GM11168 (cell line): ENCODE measurements at regions not wholly inside any gene's neighbourhood (a gene's known extent, or its start where the extent isn't known, plus 50 kb on each side); places are given as distances from the start of the nearest gene placed in this dataset.
"Not testable (repeated sequence)": the region's sequence is repeated elsewhere in the genome, so short reads cannot be mapped to it uniquely, and the experiment has no call there.

ENCODE experiments used
- in situ Hi-C: fragments of 300-500 bp; cut with MboI; formaldehyde crosslinking; loops from one replicate; pipeline ENCODE4 v1.12.0; 2022; ENCODE audit warnings: low sequenced_read_pairs; ENCODE audit not compliant: unreplicated experiment

DNA sequence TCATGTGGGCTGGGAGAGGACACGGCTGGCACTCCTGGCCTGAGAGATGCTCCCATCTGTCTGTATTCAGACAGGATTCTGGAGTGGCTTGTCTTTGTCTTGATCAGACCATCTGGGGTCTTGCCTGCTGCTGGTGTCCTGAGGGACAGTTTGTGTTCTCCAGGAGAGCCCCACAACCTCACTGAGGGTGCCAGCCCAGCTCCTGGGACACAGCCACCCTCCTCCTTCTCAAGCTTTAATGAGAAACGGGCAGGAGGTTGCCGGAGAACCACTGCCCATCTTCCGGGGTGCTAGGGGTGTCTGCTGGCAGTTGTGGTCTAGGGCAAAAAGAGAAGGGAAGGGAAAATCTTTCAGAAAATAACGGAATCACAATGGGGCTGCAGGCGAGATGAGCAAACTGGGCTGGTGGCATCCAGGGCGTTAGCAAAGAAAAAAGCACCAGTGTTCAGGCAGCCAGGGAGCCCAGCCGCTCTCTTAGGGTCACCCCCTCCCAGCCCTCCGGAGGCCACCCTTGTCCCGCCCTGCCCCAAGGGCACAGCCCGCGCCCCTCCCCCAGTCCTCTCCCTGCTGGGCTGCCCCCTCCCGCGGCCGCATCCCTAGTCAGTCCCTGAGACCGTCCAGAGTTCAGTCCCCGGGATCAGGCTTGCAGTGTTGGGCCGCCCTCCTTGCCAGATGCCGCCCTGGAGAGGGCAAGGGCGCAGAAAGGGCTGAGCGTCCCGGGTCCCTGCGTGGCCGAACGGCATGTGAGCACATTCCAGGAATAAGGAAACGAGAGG, 824.7 kb downstream of the KCNJ18 start:
- in situ Hi-C loops: no loop called here

DNA sequence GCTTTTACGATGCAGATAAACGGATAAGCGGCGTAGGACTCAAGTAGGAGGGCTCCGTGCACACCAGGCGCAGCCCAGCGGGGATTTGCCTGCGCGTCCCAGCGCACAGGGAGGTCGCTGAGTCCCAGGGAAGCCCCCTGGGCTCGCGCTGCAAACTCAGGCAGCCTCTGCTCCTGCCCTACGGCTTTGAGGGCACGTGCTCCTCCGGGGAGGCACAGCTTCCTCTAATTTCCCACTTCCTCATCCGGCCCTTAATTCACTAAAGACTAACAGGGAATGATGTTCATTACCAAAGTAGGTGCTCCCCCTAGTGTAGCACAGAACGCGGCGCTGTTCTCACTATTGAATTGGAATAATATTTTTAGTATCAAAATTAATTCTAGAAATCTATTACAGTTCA, 825.4 kb downstream of the KCNJ18 start:
- in situ Hi-C loops: no loop called here

DNA sequence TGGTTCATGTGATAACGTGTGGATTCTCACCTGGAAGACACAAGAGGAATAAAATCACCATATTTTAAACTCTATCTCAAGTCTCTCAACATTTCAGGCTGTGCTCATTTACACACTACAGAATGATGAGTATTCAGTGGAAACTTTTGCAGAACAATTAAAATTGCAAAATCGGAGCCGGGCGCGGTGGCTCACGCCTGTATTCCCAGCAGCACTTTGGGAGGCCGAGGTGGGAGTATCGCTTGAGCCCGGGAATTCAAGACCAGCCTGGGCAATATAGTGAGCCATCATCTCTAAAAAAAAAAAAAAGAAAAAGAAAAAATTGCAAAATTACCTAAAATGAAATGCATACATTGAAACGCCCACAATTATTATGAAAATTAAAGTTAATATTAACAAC, 825.9 kb downstream of the KCNJ18 start:
- in situ Hi-C loops: no loop called here

DNA sequence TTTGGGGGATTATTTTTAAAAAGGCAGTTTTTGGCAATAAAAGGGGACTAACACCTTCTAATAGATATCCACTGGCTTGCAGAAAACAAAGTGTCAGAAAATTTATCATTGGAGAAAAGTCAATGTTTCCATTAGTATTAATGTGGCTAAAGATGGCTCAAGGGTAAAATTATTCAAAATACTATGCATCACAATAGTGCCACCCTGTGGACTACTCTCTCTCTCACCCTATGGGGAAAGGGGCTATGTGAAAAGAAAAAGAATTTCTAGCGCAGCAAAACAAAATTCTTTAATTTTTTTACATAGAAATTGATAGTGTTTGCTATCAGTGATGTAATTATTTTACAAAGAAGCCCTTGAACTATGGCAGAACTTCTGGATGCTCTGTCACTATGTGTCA, 856.5 kb downstream of the KCNJ18 start:
- in situ Hi-C loops: loop anchor here (25.0 kb wide), 1 partner anchor 1712 kb away; no protein-coding TSS in a partner anchor

DNA sequence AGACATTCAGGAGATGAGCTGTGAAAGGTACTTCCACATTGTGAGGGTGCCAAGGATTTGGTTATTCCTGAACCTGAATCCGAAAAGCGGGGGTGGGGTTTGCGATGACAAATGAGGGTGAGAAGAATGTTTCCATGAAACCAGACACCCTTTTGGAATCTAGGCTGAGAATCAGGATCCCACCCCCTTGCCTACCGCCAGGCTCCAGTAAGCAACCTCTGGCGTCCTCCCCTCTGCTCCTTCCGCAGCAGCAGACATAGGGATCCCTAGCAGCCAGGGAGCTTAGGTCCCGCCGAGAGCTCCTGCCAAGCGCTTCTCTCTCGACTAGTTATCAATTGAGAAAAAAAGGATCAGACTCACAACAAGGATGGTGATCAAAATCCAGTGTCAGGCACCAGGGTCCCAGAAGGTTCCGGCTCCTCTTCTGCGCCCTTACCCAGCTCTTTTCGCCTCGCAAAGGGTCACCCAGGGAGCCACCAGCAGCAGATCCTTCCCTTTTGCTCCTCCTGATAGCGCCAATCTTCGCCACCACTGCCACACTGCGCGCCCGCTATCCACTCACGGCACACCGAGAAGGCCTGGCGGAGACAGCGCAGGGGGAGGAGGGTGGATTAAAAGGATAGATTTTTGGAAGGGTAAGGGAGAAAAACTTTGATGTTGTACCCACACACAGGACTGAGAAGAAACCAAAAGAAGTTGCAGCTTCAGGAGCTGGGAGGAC, 859.5 kb downstream of the KCNJ18 start:
- in situ Hi-C loops: not testable (repeated sequence)

DNA sequence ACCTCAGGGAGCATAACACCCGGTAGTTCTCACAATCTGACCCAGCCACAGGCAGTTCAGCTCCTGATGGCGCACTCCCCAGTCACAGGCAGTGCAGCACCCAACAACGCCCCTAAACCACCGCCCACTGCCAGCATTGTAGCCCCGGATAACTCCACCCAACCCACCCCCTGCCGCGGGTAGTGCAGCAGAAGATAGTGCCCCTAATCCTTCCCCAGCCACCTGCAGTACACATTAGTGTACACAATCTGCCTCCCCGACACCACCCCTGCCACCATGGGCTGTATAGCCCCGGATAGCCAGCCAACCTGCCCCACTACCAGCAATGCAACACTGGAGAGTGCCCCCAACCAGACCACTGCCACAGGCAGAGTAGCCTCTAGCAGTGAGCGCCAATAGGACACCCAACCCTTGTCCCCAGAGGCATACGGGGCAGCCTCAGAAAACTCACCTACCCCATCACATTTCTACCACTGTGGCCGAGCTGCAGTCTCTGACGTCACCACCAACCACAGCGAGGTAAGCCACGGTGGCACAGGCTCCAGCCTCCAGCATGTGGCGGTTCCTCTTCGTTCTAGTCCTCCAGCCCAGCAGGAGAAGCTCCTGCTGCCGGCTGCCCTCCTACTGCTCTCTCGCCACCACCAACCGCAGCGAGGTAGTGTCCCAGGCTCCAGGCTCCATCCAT, 877.3 kb downstream of the KCNJ18 start:
- in situ Hi-C loops: no loop called here

DNA sequence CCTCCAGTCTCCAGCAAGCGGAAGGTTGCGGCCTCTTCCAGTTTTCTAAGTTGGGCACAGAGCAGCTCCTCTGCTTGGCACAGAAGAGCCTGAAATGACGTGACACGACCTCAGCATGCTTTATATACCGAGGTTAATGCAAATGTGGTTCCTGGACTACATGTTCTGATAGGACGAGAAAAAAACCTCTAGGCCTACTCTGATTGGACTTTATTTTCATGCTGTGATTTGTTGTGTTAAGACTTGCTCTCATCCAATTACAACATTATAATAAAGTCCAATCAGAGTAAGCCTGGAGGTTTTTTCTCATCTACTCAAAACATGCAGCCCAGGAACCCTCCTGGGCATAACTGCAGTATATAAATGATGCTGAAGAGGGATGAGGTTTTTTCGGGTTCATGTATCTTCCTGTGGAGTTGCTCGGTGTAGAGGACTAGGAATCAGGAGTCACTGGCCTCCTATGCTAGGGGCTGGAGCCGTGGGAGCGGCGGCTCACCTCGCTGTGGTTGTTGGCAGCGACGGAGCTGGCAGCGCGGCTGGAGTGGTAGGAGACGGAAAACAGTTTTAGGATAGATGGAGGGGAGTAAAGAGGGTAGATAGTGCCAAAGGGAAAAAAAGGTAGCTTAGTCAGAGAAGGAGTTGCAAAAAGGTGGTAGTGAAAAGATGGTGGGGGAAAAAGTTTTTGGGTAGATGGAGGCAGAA, 878.0 kb downstream of the KCNJ18 start:
- in situ Hi-C loops: no loop called here

DNA sequence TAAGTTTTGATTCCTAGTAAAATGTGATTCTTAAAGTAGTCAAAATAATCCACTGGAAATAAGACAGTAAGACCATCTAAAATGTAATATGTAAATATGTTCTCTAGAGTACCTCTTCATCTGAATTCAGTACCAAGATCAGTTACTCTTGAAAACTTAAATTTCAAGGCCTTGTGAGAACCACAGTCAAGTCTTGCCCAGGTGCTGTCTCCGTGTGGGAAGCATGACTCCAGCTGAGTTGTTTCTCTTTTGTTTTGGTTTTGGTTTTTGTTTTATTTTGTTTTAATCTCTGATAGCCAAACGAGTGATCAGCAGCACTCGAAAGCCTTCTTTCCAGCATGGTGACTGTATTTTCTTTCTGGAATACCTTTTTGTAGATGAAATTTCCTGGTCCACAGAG, 907.0 kb downstream of the KCNJ18 start:
- in situ Hi-C loops: no loop called here

DNA sequence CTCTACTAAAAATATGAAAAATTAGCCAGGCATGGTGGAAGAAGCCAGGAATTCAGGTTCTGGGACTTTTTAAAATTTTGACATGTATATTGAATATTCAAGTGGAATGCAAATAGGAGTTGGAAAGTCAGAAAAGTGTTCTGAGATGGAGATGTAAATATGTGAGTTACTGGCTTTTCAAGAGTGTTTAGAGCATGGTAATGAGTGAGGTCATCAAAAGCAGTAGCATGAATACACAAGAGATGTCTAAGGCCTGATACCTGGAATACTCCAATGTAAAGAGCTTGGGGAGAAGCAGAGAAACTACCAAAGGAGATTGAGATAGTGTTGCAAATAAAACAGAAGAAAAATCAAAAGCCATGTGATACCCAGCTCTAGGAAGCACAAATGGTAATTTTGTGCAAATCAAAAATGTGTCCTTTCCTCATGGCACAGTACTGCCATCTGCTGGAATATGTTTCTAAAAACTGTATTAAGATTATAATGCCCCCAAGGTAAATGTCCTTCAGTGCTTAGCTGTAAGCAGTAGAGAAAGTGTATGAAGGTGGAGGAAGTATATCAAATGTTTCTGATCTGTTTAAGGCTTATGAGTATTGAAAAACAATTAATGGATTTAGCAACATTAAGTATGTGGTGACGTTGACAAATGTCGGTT, 908.4 kb downstream of the KCNJ18 start:
- in situ Hi-C loops: no loop called here
